SK-N-SH (cell line): ENCODE measurements at regions not wholly inside any gene's neighbourhood (a gene's known extent, or its start where the extent isn't known, plus 50 kb on each side); places are given as distances from the start of the nearest gene placed in this dataset.

Source experiments
- CTCF ChIA-PET: fragments of 300-600, 350-600 bp; formaldehyde crosslinking; extraction: SDS; loops from one replicate; lab custom pipeline; 2021; lab: Yijun Ruan, JAX
- POLR2A ChIA-PET: fragments of 350-600 bp; sonication (Branson Sonifier 250); formaldehyde crosslinking; extraction: SDS; loops from one replicate; lab custom pipeline; 2020; ENCODE audit warnings: antibody characterized with exemption, inconsistent platforms; lab: Yijun Ruan, JAX
- DNase-seq: peaks from one replicate; pipeline ENCODE4 v3.0.0; 2012
- H2AFZ ChIP-seq: fragments of 200-600 bp; sonication (generic); 2 replicates; pipeline ENCODE4 v1.8.1; 2016; ENCODE audit warnings: antibody characterized with exemption, mild to moderate bottlenecking, low read depth
- H3F3A ChIP-seq: fragments of 200-600 bp; sonication (generic); replicated peaks from 2 replicates; pipeline ENCODE3; 2016; ENCODE audit warnings: antibody characterized with exemption, mild to moderate bottlenecking; ENCODE audit not compliant: insufficient read depth
- H3K27ac ChIP-seq, 2 experiments: fragments of 200-500 bp in 1 of 2; fragments of 200-600 bp in 1 of 2; sonication (Bioruptor generic) in 1 of 2; sonication (generic), shearing (Covaris generic) in 1 of 2; 2 replicates each; pipeline versions ENCODE4 v1.5.1 to v1.6.1; 2014 to 2016; ENCODE audit warnings: low read depth in 2 of 2, inconsistent platforms in 1 of 2, low read length in 1 of 2, mild to moderate bottlenecking in 1 of 2, mixed read lengths in 1 of 2
- H3K27me3 ChIP-seq: fragments of 200-600 bp; sonication (generic), shearing (Covaris generic); 2 replicates; pipeline ENCODE4 v1.6.1; 2016; ENCODE audit warnings: mixed run types; ENCODE audit not compliant: insufficient read depth
- H3K36me3 ChIP-seq, 2 experiments: fragments of 200-500 bp in 1 of 2; fragments of 200-600 bp in 1 of 2; sonication (Bioruptor generic) in 1 of 2; sonication (generic) in 1 of 2; replicated peaks in 1 of 2; 2 replicates each; pipeline versions ENCODE3 to v1.5.1; 2014 to 2016; ENCODE audit warnings: low read length in 1 of 2, mild to moderate bottlenecking in 1 of 2; ENCODE audit not compliant: insufficient read depth in 2 of 2, control insufficient read depth in 1 of 2
- H3K4me1 ChIP-seq, 2 experiments: fragments of 200-500 bp in 1 of 2; fragments of 200-600 bp in 1 of 2; sonication (Bioruptor generic) in 1 of 2; sonication (generic), shearing (Covaris generic) in 1 of 2; 2 replicates each; pipeline versions ENCODE4 v1.5.1 to v1.6.1; 2014 to 2016; ENCODE audit warnings: low read depth in 1 of 2, low read length in 1 of 2, mixed run types in 1 of 2; ENCODE audit not compliant: insufficient read depth in 2 of 2, control insufficient read depth in 1 of 2
- H3K4me2 ChIP-seq: fragments of 200-600 bp; sonication (generic), shearing (Covaris generic); 2 replicates; pipeline ENCODE4 v1.6.1; 2017; ENCODE audit warnings: mixed run types
- H3K4me3 ChIP-seq, 2 experiments: fragments of 200-500 bp in 1 of 2; fragments of 200-600 bp in 1 of 2; sonication (Bioruptor generic) in 1 of 2; sonication (generic), shearing (Covaris generic) in 1 of 2; 2 replicates each; pipeline versions ENCODE4 v1.5.1 to v1.8.1; 2014 to 2016; ENCODE audit warnings: low read depth in 2 of 2, inconsistent platforms in 1 of 2, low read length in 1 of 2, mild to moderate bottlenecking in 1 of 2, mixed read lengths in 1 of 2, moderate library complexity in 1 of 2
- H3K79me2 ChIP-seq: fragments of 200-600 bp; sonication (generic); 2 replicates; pipeline ENCODE4 v1.8.1; 2017; ENCODE audit warnings: mild to moderate bottlenecking; ENCODE audit not compliant: insufficient read depth
- H3K9ac ChIP-seq: fragments of 200-600 bp; sonication (generic); 2 replicates; pipeline ENCODE4 v1.6.1; 2017; ENCODE audit warnings: mixed run types
- H3K9me2 ChIP-seq: fragments of 200-600 bp; sonication (generic); 2 replicates; pipeline ENCODE4 v1.6.1; 2017; ENCODE audit warnings: mixed run types
- H3K9me3 ChIP-seq: fragments of 200-600 bp; sonication (generic); 2 replicates; pipeline ENCODE4 v1.6.1; 2017; ENCODE audit warnings: mixed run types, mild to moderate bottlenecking, moderate library complexity
- H4K20me1 ChIP-seq: fragments of 200-600 bp; sonication (generic); 2 replicates; pipeline ENCODE4 v1.6.1; 2017; ENCODE audit warnings: mild to moderate bottlenecking, mixed run types; ENCODE audit not compliant: insufficient read depth
- CHD2 ChIP-seq: fragments of 150-350 bp; IDR thresholded peaks from 2 replicates; pipeline ENCODE4 v1.6.1; 2018; ENCODE audit warnings: low read length; ENCODE audit not compliant: partially characterized antibody
- EP300 ChIP-seq, 2 experiments: IDR thresholded peaks; 2 replicates each; pipeline versions ENCODE4 v1.4.0 to v1.6.1; 2012; ENCODE audit warnings: borderline replicate concordance in 1 of 2, low read depth in 1 of 2, low read length in 1 of 2
- EZH2phosphoT487 ChIP-seq: fragments of 200-600 bp; sonication (generic); IDR thresholded peaks from 2 replicates; pipeline ENCODE4 v1.6.1; 2017; ENCODE audit warnings: low read depth, mixed run types, mild to moderate bottlenecking, antibody characterized with exemption, moderate library complexity, borderline replicate concordance
- FOSL2 ChIP-seq: IDR thresholded peaks from 2 replicates; pipeline ENCODE4 v1.4.0; 2012; ENCODE audit warnings: low read depth, mild to moderate bottlenecking, moderate library complexity, borderline replicate concordance
- FOXJ3 ChIP-seq: sonication (generic); formaldehyde crosslinking; IDR thresholded peaks from 2 replicates; pipeline ENCODE4 v1.5.1; 2020; ENCODE audit warnings: mild to moderate bottlenecking, missing genetic modification reagents
- FOXM1 ChIP-seq: IDR thresholded peaks from 2 replicates; pipeline ENCODE4 v1.4.0; 2012; ENCODE audit warnings: low read depth, mild to moderate bottlenecking
- GATA2 ChIP-seq: sonication (generic); formaldehyde crosslinking; IDR thresholded peaks from 2 replicates; pipeline ENCODE4 v1.5.0; 2020; ENCODE audit warnings: mild to moderate bottlenecking, missing genetic modification reagents
- JUND ChIP-seq: IDR thresholded peaks from 2 replicates; pipeline ENCODE4 v1.4.0; 2012
- MEF2A ChIP-seq: IDR thresholded peaks from 2 replicates; pipeline ENCODE4 v1.4.0; 2012; ENCODE audit warnings: low read depth, borderline replicate concordance
- MXI1 ChIP-seq: IDR thresholded peaks from 2 replicates; pipeline ENCODE4 v1.6.1; 2012; ENCODE audit warnings: mild to moderate bottlenecking, low read depth, low read length, improper control_type of control experiment
- POLR2AphosphoS5 ChIP-seq: IDR thresholded peaks from 2 replicates; pipeline ENCODE4 v1.6.1; 2012; ENCODE audit warnings: low read depth, low read length
- RCOR1 ChIP-seq: fragments of 150-350 bp; IDR thresholded peaks from 2 replicates; pipeline ENCODE4 v1.6.1; 2017; ENCODE audit warnings: antibody characterized with exemption, low read length
- SIN3A ChIP-seq: IDR thresholded peaks from 2 replicates; pipeline ENCODE4 v1.6.1; 2012; ENCODE audit warnings: low read depth, mild to moderate bottlenecking, low read length, moderate library complexity, borderline replicate concordance
- SMC3 ChIP-seq: IDR thresholded peaks from 2 replicates; pipeline ENCODE4 v1.6.1; 2012; ENCODE audit warnings: low read depth, low read length, improper control_type of control experiment
- TCF12 ChIP-seq: IDR thresholded peaks from 2 replicates; pipeline ENCODE4 v1.4.0; 2012
- TEAD4 ChIP-seq: IDR thresholded peaks from 2 replicates; pipeline ENCODE4 v1.4.0; 2012; ENCODE audit warnings: mild to moderate bottlenecking, borderline replicate concordance; ENCODE audit not compliant: insufficient read depth
- WGBS: methylation state at CpG from one replicate; pipeline ENCODE4 v1.1.6; 2017; ENCODE audit warnings: low lambda C conversion rate; 5-methylcytosine and 5-hydroxymethylcytosine counted together
- TF ChIP-seq, protein P1 (sequence below): IDR thresholded peaks from 2 replicates; pipeline ENCODE4 v1.4.0; 2012; ENCODE audit warnings: low read depth
- TF ChIP-seq, protein P2 (sequence below): fragments of 150-350 bp; IDR thresholded peaks from 2 replicates; pipeline ENCODE4 v1.6.1; 2017; ENCODE audit warnings: antibody characterized with exemption, low read length, low read depth, borderline replicate concordance
- TF ChIP-seq, protein P3 (sequence below): IDR thresholded peaks from 2 replicates; pipeline ENCODE4; 2012
- TF ChIP-seq, protein P4 (sequence below): IDR thresholded peaks from 2 replicates; pipeline ENCODE4 v1.4.0; 2012; ENCODE audit warnings: low read depth, borderline replicate concordance

DNA sequence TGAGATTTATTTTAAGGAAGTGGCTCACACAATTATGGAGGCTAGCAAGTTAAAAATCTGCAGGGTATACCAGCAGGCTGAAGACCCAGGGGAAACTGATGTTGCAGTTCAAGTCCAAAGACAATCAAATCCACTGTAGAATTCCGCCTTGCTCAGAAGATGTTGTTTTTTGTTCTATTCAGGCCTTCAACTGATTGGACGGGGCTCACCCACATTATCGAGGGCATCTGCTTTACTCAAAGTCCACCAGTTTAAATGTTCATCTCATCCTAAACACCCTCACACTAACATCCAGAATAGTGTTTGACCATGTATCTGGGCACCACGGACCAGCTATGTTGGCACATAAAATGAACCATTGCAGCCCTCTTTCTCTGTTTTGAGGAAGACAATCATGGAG lies 211.2 kb upstream of the GPR26 start:
- ChIA-PET POLR2A (no interaction called here), CTCF (interaction anchor here (0.7 kb wide), 1 partner anchor 69 kb away, joined by 3 read pairs; no protein-coding TSS in a partner anchor)
- Histone ChIP-seq H3K79me2 (no peaks in the 10 kb centered on the region), H3K9me2 (no peaks in the 10 kb centered on the region), H3K4me3 (no peak overlapping the region), H3K9ac (no peak overlapping the region), H4K20me1 (no peaks in the 10 kb centered on the region), H3F3A (no peaks in the 10 kb centered on the region), H3K4me1 (no peaks in the 10 kb centered on the region), H3K9me3 (no peaks in the 10 kb centered on the region), H2AFZ (no peak overlapping the region), H3K27ac (no peak overlapping the region), H3K4me2 (no peak overlapping the region), H3K27me3 (no peaks in the 10 kb centered on the region), H3K36me3 (no peaks in the 10 kb centered on the region)
- DNase-seq, result no peak
- WGBS, result 51% methylated on average over 4 of the region's 4 CpGs
- TF ChIP-seq, protein P1, sequence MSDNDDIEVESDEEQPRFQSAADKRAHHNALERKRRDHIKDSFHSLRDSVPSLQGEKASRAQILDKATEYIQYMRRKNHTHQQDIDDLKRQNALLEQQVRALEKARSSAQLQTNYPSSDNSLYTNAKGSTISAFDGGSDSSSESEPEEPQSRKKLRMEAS, result no peak
- no peak for TF ChIP-seq TCF12
- TF ChIP-seq, protein P2, sequence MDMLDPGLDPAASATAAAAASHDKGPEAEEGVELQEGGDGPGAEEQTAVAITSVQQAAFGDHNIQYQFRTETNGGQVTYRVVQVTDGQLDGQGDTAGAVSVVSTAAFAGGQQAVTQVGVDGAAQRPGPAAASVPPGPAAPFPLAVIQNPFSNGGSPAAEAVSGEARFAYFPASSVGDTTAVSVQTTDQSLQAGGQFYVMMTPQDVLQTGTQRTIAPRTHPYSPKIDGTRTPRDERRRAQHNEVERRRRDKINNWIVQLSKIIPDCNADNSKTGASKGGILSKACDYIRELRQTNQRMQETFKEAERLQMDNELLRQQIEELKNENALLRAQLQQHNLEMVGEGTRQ, result no peak
- no peak for TF ChIP-seq EP300 (IDR thresholded peaks at IDR 0.05; ENCODE audit: borderline replicate concordance in 1 of 2, low read depth in 1 of 2, low read length in 1 of 2)
- TF ChIP-seq SMC3, result no peak
- no peak for TF ChIP-seq FOXJ3 (CRISPR knock-in tag)

DNA sequence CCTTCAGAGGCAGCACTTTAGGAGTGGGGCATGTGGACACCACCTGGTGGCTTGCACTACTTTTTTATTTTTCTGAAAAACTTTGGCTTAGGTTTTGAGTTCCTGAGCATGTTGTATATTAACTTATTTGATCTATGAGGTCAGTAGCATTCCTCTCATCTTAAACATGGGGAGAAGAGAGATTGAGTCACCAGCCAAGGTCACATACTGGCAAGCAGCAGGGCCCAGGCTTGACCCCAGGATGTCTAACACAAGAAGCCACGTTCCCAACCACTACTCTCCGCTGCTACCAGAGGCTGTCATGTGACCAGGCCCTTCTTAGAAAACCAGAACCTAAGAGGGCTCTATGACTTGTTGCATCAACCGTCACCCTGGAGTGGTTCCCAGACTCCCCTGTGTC lies 210.3 kb upstream of the GPR26 start:
- no peak for DNase-seq
- CTCF ChIA-PET, result no interaction called here
- no peak overlapping the region for H2AFZ ChIP-seq
- no peaks in the 10 kb centered on the region for H3K27me3 ChIP-seq
- H3K36me3 ChIP-seq, result no peaks in the 10 kb centered on the region
- H3F3A ChIP-seq, result no peaks in the 10 kb centered on the region
- no peaks in the 10 kb centered on the region for H3K4me1 ChIP-seq
- TF ChIP-seq MEF2A, result no peak
- no peak for TF ChIP-seq SIN3A
- TF ChIP-seq EP300 (IDR thresholded peaks at IDR 0.05; ENCODE audit: borderline replicate concordance in 1 of 2, low read depth in 1 of 2, low read length in 1 of 2), result no peak
- no peak for TF ChIP-seq GATA2 (CRISPR knock-in tag)
- TF ChIP-seq EZH2phosphoT487, result no peak
- no peak for TF ChIP-seq TEAD4
- TF ChIP-seq, protein P2, result no peak
- TF ChIP-seq, protein P3, sequence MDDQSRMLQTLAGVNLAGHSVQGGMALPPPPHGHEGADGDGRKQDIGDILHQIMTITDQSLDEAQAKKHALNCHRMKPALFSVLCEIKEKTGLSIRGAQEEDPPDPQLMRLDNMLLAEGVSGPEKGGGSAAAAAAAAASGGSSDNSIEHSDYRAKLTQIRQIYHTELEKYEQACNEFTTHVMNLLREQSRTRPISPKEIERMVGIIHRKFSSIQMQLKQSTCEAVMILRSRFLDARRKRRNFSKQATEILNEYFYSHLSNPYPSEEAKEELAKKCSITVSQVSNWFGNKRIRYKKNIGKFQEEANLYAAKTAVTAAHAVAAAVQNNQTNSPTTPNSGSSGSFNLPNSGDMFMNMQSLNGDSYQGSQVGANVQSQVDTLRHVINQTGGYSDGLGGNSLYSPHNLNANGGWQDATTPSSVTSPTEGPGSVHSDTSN, result no peak
- no peak for TF ChIP-seq MXI1
- TF ChIP-seq, protein P1, result no peak
- TF ChIP-seq FOXM1, result no peak
- no peak for TF ChIP-seq FOSL2
- TF ChIP-seq POLR2AphosphoS5, result no peak
- TF ChIP-seq, protein P4, sequence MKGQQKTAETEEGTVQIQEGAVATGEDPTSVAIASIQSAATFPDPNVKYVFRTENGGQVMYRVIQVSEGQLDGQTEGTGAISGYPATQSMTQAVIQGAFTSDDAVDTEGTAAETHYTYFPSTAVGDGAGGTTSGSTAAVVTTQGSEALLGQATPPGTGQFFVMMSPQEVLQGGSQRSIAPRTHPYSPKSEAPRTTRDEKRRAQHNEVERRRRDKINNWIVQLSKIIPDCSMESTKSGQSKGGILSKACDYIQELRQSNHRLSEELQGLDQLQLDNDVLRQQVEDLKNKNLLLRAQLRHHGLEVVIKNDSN, result no peak
- no peak for TF ChIP-seq JUND
- TF ChIP-seq RCOR1, result no peak
- no peak for TF ChIP-seq CHD2
- TF ChIP-seq, all 33 proteins: peak for 0
- Histone ChIP-seq H3K4me3 (no peak overlapping the region), H3K79me2 (no peaks in the 10 kb centered on the region), H4K20me1 (no peaks in the 10 kb centered on the region), H3K9ac (no peak overlapping the region), H3K4me2 (no peak overlapping the region), H3K27ac (no peak overlapping the region), H3K9me3 (no peaks in the 10 kb centered on the region), H3K9me2 (no peaks in the 10 kb centered on the region)
- POLR2A ChIA-PET, result no interaction called here
- whole genome bisulfite sequencing, result 38% methylated on average over 3 of the region's 3 CpGs
